HG03558 (cell line): ENCODE measurements at regions not wholly inside any gene's neighbourhood (a gene's known extent, or its start where the extent isn't known, plus 50 kb on each side); places are given as distances from the start of the nearest gene placed in this dataset.

Source experiments
- ATAC-seq: cut with Tn5 transposase; IDR thresholded peaks from one replicate; pipeline ENCODE4 v1.9.1; 2021; ENCODE audit warnings: moderate number of reproducible peaks; ENCODE audit not compliant: unreplicated experiment; ENCODE audit errors: extremely low read depth

GRCh38 chr10:108250936-108251620 lies 1086.6 kb upstream of the SORCS1 start:
- ATAC-seq = no peak

DNA sequence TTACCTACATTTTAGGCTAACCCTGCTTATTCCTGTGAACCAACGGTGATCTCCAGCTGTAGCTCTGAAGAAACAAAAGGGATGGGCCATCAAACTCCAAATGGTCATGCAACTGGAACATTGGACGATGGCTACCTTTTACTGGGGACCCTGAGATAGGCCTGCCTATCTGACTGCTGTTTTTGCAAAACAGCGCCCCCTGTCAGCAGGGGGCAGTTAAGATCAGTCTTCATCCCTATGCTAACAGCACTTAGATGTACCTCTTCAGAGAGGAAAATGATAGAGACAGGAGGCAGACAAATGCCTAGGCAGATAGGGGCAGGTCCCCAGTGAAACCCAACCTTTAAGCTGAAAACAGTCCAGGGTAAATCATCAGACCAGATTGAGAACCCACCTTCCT lies 1085.4 kb upstream of the SORCS1 start:
- no peak for ATAC-seq

- no peak for ATAC-seq
Measured at GRCh38 chr10:108244443-108245228, 1080.1 kb upstream of the SORCS1 start.

GRCh38 chr10:108241166-108241565 lies 1076.7 kb upstream of the SORCS1 start:
- no peak for ATAC-seq

- ATAC-seq = no peak
Measured at GRCh38 chr10:108238261-108238660, 1073.8 kb upstream of the SORCS1 start.

DNA sequence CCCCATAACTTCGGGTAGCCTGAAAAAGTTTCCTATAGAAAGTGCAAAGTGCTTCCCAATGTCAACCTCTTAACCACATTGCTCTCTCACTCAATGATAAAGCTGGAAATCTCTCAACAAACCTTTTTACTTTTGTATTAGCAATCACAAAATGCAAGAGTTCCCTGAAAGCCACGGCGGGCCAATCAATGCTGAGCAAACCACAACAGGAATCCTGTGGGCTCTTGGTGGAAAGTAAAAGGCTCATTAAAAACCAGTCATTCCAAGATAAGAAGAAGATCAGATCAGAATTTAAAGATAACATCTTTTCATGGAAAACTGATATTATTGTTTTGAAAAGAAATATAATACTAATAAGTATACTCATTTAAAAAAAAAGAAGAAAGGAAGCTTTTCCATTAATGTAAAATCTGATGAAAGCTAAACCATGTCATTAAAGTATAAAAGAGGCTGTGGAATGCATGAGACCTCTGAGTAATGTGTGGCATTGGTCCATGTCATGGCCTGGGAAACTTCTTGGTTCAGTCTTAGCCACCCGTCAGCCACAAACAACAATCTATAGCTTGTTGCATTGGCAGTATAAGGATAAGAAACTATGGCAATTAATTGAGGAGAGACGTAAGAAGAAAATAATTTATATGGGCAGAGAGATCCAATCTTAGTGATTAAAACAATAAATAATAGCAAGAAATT lies 1066.1 kb upstream of the SORCS1 start:
- no peak for ATAC-seq

DNA sequence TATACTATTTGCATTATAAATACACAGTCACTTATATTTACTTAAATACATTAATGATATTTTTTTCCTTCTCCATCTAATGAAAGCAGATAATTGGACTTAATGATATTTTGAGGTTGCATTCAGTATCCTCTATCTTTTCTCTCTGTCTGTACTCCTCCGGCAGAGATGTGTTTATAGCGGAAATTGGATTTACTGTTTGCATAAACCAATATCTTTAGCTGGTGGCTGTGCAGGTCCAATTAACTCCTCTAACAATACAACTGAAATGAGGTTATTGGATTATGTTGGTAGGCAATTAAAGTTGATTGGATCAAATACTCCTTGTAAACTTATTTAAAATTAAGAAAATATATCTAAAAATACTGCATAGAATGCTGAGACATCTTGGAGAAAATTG lies 1044.2 kb upstream of the SORCS1 start:
- no peak for ATAC-seq

DNA sequence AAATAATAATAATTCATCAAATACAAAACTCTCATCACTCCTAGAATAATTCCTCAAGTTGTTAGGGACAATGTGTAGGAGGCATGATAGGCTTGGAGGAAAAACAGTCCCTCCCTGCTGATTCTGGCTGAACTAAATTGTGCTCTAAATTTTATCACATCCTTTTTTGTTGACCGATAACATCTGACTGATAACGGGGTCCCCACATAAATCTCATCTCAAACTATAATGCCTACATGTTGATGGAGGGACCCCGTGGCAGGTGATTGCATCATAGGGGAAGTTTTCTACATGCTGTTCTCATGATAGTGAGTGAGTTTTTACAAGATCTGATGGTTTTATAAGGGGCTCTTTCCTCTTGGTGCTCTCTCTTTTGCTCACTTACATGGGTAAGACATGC lies 1043.5 kb upstream of the SORCS1 start:
- no peak for ATAC-seq

- no peak for ATAC-seq
Measured at GRCh38 chr10:108204528-108205305, 1040.2 kb upstream of the SORCS1 start.

DNA sequence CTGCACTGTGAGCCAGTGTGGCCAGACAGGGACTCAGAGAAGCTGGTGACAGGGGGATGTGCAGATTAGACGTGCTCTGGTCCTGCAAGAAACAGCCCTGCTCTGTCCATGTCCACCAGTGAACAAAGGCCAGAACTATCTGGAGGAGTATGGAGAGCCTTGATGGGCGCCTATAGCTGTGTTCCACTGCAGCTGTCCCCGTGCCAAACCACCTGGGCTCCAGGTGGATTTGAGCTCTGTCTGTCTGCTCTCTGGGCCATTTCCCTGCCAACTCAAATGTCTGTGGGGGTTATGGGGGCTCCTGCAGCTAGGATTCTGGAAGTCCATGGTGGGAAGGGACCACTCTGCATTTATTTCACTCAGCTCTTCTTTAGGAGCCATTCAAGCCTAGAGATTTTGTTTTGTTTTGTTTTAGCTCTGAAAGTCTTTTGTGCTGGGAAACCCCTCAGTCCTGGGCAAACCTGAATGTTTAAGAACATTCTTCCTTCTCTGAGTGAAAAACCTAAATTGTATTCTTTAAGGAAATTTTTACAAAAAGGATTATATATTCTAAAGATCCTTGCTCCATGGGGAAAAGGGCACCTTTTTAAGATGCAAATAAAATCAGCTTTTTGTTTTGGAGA lies 1039.5 kb upstream of the SORCS1 start:
- no peak for ATAC-seq

- ATAC-seq = no peak
Measured at GRCh38 chr10:108187408-108188012, 1023.0 kb upstream of the SORCS1 start.

- ATAC-seq = no peak
Measured at GRCh38 chr10:108184114-108184513, 1019.6 kb upstream of the SORCS1 start.

- no peak for ATAC-seq
Measured at GRCh38 chr10:108180878-108181277, 1016.4 kb upstream of the SORCS1 start.

GRCh38 chr10:108169846-108170245 lies 1005.3 kb upstream of the SORCS1 start:
- ATAC-seq = no peak

DNA sequence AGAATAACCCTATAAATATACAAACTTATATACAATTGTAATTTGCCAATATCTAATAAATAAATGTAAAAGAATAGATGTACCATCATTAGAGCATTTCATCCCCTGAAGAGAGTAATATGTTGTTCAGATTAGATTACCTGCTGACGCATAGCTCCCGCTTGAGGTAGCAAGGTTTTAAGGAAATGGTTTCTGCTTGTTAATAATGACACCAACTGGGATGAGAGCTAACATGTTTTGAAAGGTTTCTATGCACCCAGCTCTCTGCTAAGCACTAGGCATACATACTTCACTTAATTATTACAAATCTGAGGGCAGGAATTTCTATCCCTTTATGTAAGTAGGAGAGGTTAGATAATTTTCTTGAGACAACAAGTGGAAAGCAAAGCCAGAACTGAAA lies 1003.3 kb upstream of the SORCS1 start:
- ATAC-seq = no peak

GRCh38 chr10:108166401-108166800 lies 1001.9 kb upstream of the SORCS1 start:
- no peak for ATAC-seq

GRCh38 chr10:108147346-108147745 lies 982.8 kb upstream of the SORCS1 start:
- no peak for ATAC-seq

- ATAC-seq = no peak
Measured at GRCh38 chr10:108141064-108141463, 976.6 kb upstream of the SORCS1 start.

DNA sequence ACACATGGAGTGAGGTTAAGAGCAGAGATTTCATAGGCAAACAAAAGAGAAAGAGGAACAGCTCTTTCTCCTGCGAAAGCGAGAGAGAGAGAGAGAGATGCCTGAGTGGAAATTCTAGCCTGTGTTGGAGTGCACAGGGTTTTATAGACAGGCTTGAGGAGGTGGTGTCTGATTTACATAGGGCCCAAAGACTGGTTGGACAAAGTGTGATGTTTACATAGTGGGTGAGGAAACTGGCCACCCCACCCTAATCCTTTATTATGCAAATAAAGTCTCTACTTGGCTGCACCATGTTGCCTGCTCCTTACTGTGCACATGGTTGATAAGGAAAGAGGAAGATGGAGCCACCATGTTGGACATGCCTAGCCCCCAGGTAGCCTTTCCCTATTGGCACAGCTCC lies 967.8 kb upstream of the SORCS1 start:
- ATAC-seq = no peak

DNA sequence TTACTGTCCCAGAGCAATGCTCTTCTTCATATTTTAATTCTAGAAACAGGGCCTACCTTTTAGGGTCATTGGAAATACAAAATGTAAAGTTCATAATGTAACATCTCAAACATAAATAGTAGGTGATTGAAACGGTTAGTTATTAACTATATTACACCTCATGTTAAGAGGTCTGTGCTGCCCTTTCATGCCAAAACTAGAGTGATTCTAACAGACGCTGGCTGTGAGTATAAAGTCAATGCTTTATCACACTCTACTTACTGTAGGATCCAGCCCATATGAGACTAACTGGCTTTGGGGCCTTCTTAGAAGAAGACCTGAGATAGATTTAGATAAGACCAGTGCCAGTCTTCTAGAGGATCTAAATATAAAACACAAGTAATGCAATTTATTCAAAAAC lies 966.1 kb upstream of the SORCS1 start:
- ATAC-seq = no peak
